ENCODE measurements at regions not wholly inside any gene's neighbourhood (a gene's known extent, or its start where the extent isn't known, plus 50 kb on each side); places are given as distances from the start of the nearest gene placed in this dataset.
"Not testable (repeated sequence)": the region's sequence is repeated elsewhere in the genome, so short reads cannot be mapped to it uniquely, and the experiment has no call there.

GRCh38 chr17:30731210-30732132 is 93.0 kb downstream of the CRLF3 start:
- H3K27me3 ChIP-seq (replicated peaks; ENCODE audit: control insufficient read depth, insufficient read depth, low read length); H3K36me3 ChIP-seq (ENCODE audit: control insufficient read depth, insufficient read depth, low read length): not testable (repeated sequence)
- peak; percentile 87 for DNase-seq (ENCODE audit: extremely low read depth, insufficient read length)
- peak overlapping the region; percentile 85 for H3K4me3 ChIP-seq (replicated peaks; ENCODE audit: low read depth, low read length)

GRCh38 chr17:30730837-30731209 is 93.7 kb downstream of the CRLF3 start:
- H3K36me3 ChIP-seq (ENCODE audit: control insufficient read depth, insufficient read depth, low read length); H3K27me3 ChIP-seq (replicated peaks; ENCODE audit: control insufficient read depth, insufficient read depth, low read length); DNase-seq (ENCODE audit: extremely low read depth, insufficient read length); H3K4me3 ChIP-seq (replicated peaks; ENCODE audit: low read depth, low read length): not testable (repeated sequence)

- H3K36me3 ChIP-seq (ENCODE audit: control insufficient read depth, insufficient read depth, low read length); H3K27me3 ChIP-seq (replicated peaks; ENCODE audit: control insufficient read depth, insufficient read depth, low read length); H3K4me3 ChIP-seq (replicated peaks; ENCODE audit: low read depth, low read length); DNase-seq (ENCODE audit: extremely low read depth, insufficient read length): not testable (repeated sequence)
Observed at GRCh38 chr17:30730171-30730836, 94.2 kb downstream of the CRLF3 start.

GRCh38 chr17:30729471-30730170 is 94.9 kb downstream of the CRLF3 start:
- not testable (repeated sequence) for H3K27me3 ChIP-seq (replicated peaks; ENCODE audit: control insufficient read depth, insufficient read depth, low read length); H3K36me3 ChIP-seq (ENCODE audit: control insufficient read depth, insufficient read depth, low read length); DNase-seq (ENCODE audit: extremely low read depth, insufficient read length); H3K4me3 ChIP-seq (replicated peaks; ENCODE audit: low read depth, low read length)

GRCh38 chr17:30727517-30727916 is 97.0 kb downstream of the CRLF3 start:
- not testable (repeated sequence) for H3K27me3 ChIP-seq (replicated peaks; ENCODE audit: control insufficient read depth, insufficient read depth, low read length); DNase-seq (ENCODE audit: extremely low read depth, insufficient read length); H3K36me3 ChIP-seq (ENCODE audit: control insufficient read depth, insufficient read depth, low read length); H3K4me3 ChIP-seq (replicated peaks; ENCODE audit: low read depth, low read length)

GRCh38 chr17:30726734-30727133 is 97.8 kb downstream of the CRLF3 start:
- not testable (repeated sequence) for DNase-seq (ENCODE audit: extremely low read depth, insufficient read length); H3K27me3 ChIP-seq (replicated peaks; ENCODE audit: control insufficient read depth, insufficient read depth, low read length); H3K4me3 ChIP-seq (replicated peaks; ENCODE audit: low read depth, low read length); H3K36me3 ChIP-seq (ENCODE audit: control insufficient read depth, insufficient read depth, low read length)

GRCh38 chr17:30726310-30726709 is 98.2 kb downstream of the CRLF3 start:
- not testable (repeated sequence) for H3K4me3 ChIP-seq (replicated peaks; ENCODE audit: low read depth, low read length); H3K36me3 ChIP-seq (ENCODE audit: control insufficient read depth, insufficient read depth, low read length); DNase-seq (ENCODE audit: extremely low read depth, insufficient read length); H3K27me3 ChIP-seq (replicated peaks; ENCODE audit: control insufficient read depth, insufficient read depth, low read length)

GRCh38 chr17:30724034-30724650 is 100.3 kb downstream of the CRLF3 start:
- H3K27me3 ChIP-seq (replicated peaks; ENCODE audit: control insufficient read depth, insufficient read depth, low read length); DNase-seq (ENCODE audit: extremely low read depth, insufficient read length); H3K4me3 ChIP-seq (replicated peaks; ENCODE audit: low read depth, low read length); H3K36me3 ChIP-seq (ENCODE audit: control insufficient read depth, insufficient read depth, low read length): not testable (repeated sequence)

- DNase-seq (ENCODE audit: extremely low read depth, insufficient read length); H3K36me3 ChIP-seq (ENCODE audit: control insufficient read depth, insufficient read depth, low read length); H3K27me3 ChIP-seq (replicated peaks; ENCODE audit: control insufficient read depth, insufficient read depth, low read length); H3K4me3 ChIP-seq (replicated peaks; ENCODE audit: low read depth, low read length): not testable (repeated sequence)
Observed at GRCh38 chr17:30722114-30722780, 102.2 kb downstream of the CRLF3 start.

- not testable (repeated sequence) for H3K4me3 ChIP-seq (replicated peaks; ENCODE audit: low read depth, low read length); DNase-seq (ENCODE audit: extremely low read depth, insufficient read length); H3K27me3 ChIP-seq (replicated peaks; ENCODE audit: control insufficient read depth, insufficient read depth, low read length); H3K36me3 ChIP-seq (ENCODE audit: control insufficient read depth, insufficient read depth, low read length)
Observed at GRCh38 chr17:30720971-30721370, 103.5 kb downstream of the CRLF3 start.
